Lower lobe of right lung (tissue), 2 donors: ENCODE measurements at regions not wholly inside any gene's neighbourhood (a gene's known extent, or its start where the extent isn't known, plus 50 kb on each side); places are given as distances from the start of the nearest gene placed in this dataset.
"Not testable (repeated sequence)": the region's sequence is repeated elsewhere in the genome, so short reads cannot be mapped to it uniquely, and the experiment has no call there.

ENCODE experiments used
- ATAC-seq, 2 donors: fragments of 200-7000 bp; cut with Tn5 transposase; one replicate each; pipeline ENCODE4 v1.9.1; 2020 to 2022; ENCODE audit warnings: mild to moderate bottlenecking in 2 of 2, moderate library complexity in 2 of 2
- DNase-seq: peaks from one replicate; pipeline ENCODE4 v3.0.0-alpha.2; 2020
- H3K27ac ChIP-seq: fragments of 200-600 bp; one replicate; pipeline ENCODE4 v1.8.0; 2022
- H3K27me3 ChIP-seq: fragments of 200-600 bp; one replicate; pipeline ENCODE4 v1.8.0; 2022; ENCODE audit warnings: low read depth
- H3K36me3 ChIP-seq: fragments of 200-600 bp; one replicate; pipeline ENCODE4 v1.8.0; 2022; ENCODE audit warnings: mild to moderate bottlenecking
- H3K4me1 ChIP-seq: fragments of 200-600 bp; one replicate; pipeline ENCODE4 v1.8.0; 2022
- H3K4me3 ChIP-seq: fragments of 200-600 bp; one replicate; pipeline ENCODE4 v1.8.0; 2022; ENCODE audit warnings: mild to moderate bottlenecking
- H3K9me3 ChIP-seq: fragments of 200-600 bp; one replicate; pipeline ENCODE4 v1.8.0; 2022
- intact Hi-C: fragments of 100-400 bp; cut with DNase I; formaldehyde crosslinking; loops from one replicate; pipeline ENCODE4 v1.11.0; 2022
- TF ChIP-seq, protein P1 (sequence below): fragments of 200-600 bp; IDR thresholded peaks from one replicate; pipeline ENCODE4 v1.8.0; 2022; ENCODE audit warnings: antibody characterized with exemption, mild to moderate bottlenecking
- donor health status: DM: no; HTN: yes; CAD: no; lungs with severe emphysema.

DNA sequence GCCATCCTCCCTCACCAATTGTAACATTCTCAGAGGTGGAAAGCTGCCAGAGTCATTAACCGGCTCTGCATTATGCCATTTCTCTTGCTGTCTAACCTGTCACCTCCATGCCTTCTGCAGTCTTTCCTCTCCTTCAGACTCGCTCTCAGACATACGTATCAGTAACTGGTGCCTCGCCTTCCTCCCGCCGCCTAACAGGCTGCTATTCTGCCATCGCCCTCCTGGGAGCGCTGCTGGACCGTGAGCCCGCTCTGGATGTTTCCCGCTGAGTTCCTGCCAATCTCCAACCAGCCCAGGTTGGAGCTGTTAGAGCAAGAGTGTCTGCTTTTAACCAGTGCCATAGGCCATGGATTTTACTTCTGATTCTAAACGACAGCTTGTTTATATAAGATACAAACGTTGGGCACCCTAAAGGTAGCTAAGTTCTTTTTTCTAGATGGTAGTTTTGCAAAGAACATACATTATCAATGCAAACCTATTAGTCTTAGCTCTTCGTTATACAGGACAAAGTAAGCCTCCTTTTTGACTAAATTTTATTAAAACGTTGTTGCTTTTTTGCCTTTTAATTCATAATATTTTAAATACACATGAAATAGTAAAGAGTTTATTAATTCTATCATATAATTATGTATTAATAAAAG, 59.5 kb upstream of the NEIL3 start:
- intact Hi-C loops = no loop called here
- H3K4me1 ChIP-seq = no peaks in the 10 kb centered on the region
- no peaks in the 10 kb centered on the region for H3K9me3 ChIP-seq
- H3K4me3 ChIP-seq = no peak overlapping the region
- peak; percentile 93 to 96 for ATAC-seq
- peak; percentile 71 for DNase-seq
- no peak overlapping the region for H3K27ac ChIP-seq
- no peaks in the 10 kb centered on the region for H3K36me3 ChIP-seq
- no peaks in the 10 kb centered on the region for H3K27me3 ChIP-seq
- TF ChIP-seq, protein P1, sequence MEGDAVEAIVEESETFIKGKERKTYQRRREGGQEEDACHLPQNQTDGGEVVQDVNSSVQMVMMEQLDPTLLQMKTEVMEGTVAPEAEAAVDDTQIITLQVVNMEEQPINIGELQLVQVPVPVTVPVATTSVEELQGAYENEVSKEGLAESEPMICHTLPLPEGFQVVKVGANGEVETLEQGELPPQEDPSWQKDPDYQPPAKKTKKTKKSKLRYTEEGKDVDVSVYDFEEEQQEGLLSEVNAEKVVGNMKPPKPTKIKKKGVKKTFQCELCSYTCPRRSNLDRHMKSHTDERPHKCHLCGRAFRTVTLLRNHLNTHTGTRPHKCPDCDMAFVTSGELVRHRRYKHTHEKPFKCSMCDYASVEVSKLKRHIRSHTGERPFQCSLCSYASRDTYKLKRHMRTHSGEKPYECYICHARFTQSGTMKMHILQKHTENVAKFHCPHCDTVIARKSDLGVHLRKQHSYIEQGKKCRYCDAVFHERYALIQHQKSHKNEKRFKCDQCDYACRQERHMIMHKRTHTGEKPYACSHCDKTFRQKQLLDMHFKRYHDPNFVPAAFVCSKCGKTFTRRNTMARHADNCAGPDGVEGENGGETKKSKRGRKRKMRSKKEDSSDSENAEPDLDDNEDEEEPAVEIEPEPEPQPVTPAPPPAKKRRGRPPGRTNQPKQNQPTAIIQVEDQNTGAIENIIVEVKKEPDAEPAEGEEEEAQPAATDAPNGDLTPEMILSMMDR = peak; percentile 89

GRCh38 chr4:177251237-177251636, 58.4 kb upstream of the NEIL3 start:
- no peaks in the 10 kb centered on the region for H3K27me3 ChIP-seq
- H3K9me3 ChIP-seq = no peaks in the 10 kb centered on the region
- ATAC-seq (no peak), DNase-seq (no peak)
- no peaks in the 10 kb centered on the region for H3K4me1 ChIP-seq
- intact Hi-C loops = no loop called here
- TF ChIP-seq, protein P1 = no peak
- no peaks in the 10 kb centered on the region for H3K36me3 ChIP-seq
- H3K4me3 ChIP-seq = no peak overlapping the region
- no peak overlapping the region for H3K27ac ChIP-seq

- ATAC-seq = no peak
- intact Hi-C loops = no loop called here
- H3K4me3 ChIP-seq = no peak overlapping the region
- TF ChIP-seq, protein P1 = no peak
- no peak for DNase-seq
- no peaks in the 10 kb centered on the region for H3K9me3 ChIP-seq
- H3K4me1 ChIP-seq = no peaks in the 10 kb centered on the region
- no peaks in the 10 kb centered on the region for H3K36me3 ChIP-seq
- H3K27ac ChIP-seq = no peak overlapping the region
- H3K27me3 ChIP-seq = no peaks in the 10 kb centered on the region
Observed at GRCh38 chr4:177255359-177255758, 54.3 kb upstream of the NEIL3 start.

- H3K4me3 ChIP-seq = no peak overlapping the region
- no peaks in the 10 kb centered on the region for H3K4me1 ChIP-seq
- DNase-seq (no peak), ATAC-seq (no peak)
- no peaks in the 10 kb centered on the region for H3K27me3 ChIP-seq
- no peaks in the 10 kb centered on the region for H3K36me3 ChIP-seq
- intact Hi-C loops = no loop called here
- TF ChIP-seq, protein P1 = no peak
- no peaks in the 10 kb centered on the region for H3K9me3 ChIP-seq
- no peak overlapping the region for H3K27ac ChIP-seq
Observed at GRCh38 chr4:177256950-177257349, 52.7 kb upstream of the NEIL3 start.

GRCh38 chr4:177259466-177259865, 50.2 kb upstream of the NEIL3 start:
- H3K27ac ChIP-seq, H3K4me3 ChIP-seq, ATAC-seq, H3K4me1 ChIP-seq, DNase-seq, H3K36me3 ChIP-seq, H3K9me3 ChIP-seq, H3K27me3 ChIP-seq, intact Hi-C loops: not testable (repeated sequence)
